Retinal pigment epithelial cell (primary cell): ENCODE measurements at regions not wholly inside any gene's neighbourhood (a gene's known extent, or its start where the extent isn't known, plus 50 kb on each side); places are given as distances from the start of the nearest gene placed in this dataset.
"Not testable (repeated sequence)": the region's sequence is repeated elsewhere in the genome, so short reads cannot be mapped to it uniquely, and the experiment has no call there.

ENCODE experiments used
- DNase-seq: peaks from one replicate; pipeline ENCODE4 v3.0.0-alpha.2; 2010; ENCODE audit warnings: low read depth
- H3K4me3 ChIP-seq: 2 replicates; pipeline ENCODE4 v1.5.1; 2011; ENCODE audit warnings: mild to moderate bottlenecking, low read length, control low read depth, moderate library complexity
- TF ChIP-seq, protein P1 (sequence below): conservative IDR thresholded peaks from 2 replicates; pipeline ENCODE4 v1.5.1; 2011; ENCODE audit warnings: low read depth, low read length, control low read depth, inconsistent platforms

DNA sequence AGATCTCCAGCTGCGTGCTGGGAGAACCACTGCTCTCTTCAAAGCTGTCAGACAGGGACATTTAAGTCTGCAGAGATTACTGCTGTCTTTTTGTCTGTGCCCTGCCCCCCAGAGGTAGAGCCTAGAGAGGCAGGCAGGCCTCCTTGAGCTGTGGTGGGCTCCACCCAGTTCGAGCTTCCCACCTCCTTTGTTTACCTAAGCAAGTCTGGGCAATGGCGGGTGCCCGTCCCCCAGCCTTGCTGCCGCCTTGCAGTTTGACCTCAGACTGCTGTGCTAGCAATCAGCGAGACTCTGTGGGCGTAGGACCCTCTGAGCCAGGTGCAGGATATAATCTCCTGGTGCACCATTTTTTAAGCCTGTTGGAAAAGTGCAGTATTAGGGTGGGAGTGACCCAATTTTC lies 128.6 kb downstream of the ACTR3 start:
- not testable (repeated sequence) for H3K4me3 ChIP-seq, DNase-seq

DNA sequence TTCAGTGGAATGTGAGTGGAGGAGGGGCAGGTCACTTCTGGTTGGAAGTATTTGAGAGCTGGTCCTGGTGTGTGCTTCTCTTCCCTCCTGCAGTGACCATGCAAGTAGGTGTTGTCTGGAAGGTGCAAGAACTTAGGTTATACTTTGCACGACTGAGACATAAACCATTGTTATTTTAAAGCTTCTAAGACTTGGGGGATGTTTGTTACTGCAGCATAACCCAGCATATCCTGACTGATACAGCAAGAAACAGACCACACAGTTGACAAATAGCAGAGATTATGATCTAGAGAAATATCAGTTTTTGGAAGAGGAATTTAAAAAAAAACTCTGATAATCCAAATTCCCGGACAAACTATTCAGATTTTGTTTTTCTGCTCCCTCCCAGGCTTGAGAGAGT lies 130.8 kb downstream of the ACTR3 start:
- no peak for DNase-seq
- TF ChIP-seq, protein P1, sequence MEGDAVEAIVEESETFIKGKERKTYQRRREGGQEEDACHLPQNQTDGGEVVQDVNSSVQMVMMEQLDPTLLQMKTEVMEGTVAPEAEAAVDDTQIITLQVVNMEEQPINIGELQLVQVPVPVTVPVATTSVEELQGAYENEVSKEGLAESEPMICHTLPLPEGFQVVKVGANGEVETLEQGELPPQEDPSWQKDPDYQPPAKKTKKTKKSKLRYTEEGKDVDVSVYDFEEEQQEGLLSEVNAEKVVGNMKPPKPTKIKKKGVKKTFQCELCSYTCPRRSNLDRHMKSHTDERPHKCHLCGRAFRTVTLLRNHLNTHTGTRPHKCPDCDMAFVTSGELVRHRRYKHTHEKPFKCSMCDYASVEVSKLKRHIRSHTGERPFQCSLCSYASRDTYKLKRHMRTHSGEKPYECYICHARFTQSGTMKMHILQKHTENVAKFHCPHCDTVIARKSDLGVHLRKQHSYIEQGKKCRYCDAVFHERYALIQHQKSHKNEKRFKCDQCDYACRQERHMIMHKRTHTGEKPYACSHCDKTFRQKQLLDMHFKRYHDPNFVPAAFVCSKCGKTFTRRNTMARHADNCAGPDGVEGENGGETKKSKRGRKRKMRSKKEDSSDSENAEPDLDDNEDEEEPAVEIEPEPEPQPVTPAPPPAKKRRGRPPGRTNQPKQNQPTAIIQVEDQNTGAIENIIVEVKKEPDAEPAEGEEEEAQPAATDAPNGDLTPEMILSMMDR = no peak
- no peak overlapping the region for H3K4me3 ChIP-seq

DNA sequence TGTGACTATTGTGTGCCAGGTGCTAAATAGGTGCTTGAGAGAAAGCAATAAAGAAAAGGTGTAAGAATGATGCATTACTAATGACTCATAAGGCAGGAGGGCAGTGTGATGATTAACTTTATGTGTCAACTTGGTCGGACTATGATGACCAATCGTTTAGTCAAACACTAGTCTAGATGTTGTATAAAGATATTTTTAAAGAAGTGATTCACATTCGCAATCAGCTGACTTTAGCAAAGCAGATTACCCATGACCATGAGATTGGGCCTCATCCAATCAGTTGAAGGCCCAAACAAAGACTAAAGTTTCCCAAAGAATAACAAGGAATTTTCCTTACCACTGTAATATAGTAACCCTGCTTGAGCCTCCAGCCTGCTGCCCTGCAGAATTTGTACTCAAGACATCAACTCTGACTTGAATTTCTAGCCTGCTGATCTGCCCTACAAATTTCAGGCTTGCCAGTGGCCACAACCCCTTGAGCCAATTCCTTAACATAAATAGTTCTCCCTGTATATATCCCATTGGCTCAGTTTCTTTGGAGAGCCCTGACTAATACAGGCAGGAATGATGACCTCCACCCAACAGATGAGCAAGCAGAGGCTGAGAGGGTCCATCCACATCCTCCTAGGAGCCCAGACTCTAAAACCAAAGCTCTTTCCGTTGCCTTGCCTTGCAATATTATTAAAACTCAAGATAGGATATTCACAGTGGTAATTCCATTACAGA lies 132.6 kb downstream of the ACTR3 start:
- DNase-seq = peak; percentile 50
- TF ChIP-seq, protein P1 = no peak
- no peak overlapping the region for H3K4me3 ChIP-seq

DNA sequence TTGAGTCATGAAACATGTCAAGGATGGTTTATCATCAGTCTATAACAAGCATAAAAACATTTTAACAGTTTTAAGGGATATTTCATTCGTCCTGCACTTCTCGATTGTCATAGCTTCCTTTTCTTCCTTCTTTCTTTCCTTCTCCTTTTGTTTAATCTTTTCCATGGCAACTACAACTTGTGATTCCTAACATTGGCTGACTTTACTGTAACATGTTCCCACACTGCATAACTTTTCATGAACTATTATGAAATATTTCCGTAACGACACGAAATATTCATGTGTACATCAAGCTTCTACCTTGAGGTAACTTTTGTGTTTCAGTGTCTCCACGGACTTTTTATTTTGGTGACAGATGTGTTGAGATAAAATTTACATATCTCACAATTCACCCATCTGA lies 134.4 kb downstream of the ACTR3 start:
- no peak for DNase-seq
- H3K4me3 ChIP-seq = no peak overlapping the region
- TF ChIP-seq, protein P1 = no peak

DNA sequence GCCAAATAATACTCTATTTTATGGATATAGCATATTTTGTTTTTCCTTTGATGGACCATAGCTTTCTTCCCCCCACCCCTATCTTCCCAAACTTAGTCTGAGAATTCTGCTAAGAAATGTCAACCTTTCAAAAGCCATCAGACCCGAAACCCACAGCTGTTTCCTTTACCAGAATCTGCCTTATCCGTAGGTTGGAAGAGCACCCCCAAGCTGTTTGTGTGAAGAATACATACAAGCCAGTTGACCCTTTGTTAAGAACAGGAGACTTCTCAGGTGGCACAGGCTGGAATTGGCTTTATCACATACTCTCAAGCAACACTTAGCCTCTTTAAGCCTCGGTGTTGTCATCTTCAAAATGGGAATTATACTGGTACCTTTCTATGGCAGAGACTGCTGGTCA lies 135.1 kb downstream of the ACTR3 start:
- DNase-seq = no peak
- TF ChIP-seq, protein P1 = no peak
- no peak overlapping the region for H3K4me3 ChIP-seq

DNA sequence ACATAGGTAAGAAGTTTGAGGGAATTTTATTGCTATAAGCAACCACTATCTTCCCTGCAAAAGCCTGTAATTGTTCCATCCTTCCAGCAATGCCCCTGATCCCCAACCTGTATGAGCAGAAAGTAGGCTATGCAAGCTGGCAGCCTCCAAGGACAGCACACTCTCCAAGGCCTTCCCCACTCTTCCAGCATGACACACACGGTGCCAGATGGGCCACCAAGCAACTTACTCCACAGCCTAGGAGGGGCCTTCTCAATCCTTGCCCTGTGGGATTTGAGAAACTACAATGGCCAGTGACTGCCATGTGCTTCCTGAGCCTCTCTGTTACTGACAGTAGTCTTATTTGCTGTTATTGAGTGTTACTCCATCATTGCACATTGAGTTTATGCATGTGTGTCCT lies 137.5 kb downstream of the ACTR3 start:
- H3K4me3 ChIP-seq = no peak overlapping the region
- TF ChIP-seq, protein P1 = no peak
- DNase-seq = no peak

DNA sequence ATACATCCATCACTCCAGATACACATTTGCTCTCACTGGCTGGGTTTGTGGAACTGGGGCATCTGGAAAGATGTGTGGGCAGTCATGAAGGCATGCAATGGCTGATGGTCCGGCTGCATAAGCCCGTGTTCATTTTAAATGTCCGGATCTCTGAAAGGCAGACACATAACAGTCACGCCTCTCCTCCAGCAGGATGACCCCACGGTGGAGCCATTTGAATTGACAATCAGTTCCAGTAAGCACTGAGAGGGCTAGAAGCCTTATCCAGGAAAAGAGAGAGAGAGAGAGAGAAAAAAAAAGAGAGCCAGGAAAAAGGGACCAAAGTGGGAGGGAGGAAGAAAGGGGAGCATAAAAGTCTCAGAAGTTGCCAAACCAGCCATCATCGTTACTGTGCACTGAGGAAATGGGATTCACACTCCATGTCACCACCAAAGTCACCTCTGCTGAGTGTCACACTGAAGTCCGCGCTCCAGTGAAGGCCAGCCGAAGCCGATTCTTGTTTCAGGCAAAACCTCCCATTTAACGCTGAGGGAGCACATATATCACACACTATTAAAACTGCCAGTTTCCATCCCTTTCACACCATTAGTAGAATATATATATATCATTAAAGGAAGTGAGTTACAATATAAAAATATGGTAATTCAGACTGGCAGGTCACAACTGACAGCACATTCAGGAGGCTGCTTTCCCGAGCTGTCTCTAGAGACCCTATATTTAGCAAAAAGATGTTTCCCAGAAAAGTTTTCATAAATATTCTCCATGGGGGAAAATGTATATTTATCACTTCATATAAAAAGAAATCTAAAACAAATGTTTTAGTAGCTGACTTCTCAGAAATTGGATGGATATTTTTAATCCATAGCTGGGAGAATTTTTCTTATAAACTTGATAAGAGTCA lies 142.0 kb downstream of the ACTR3 start:
- H3K4me3 ChIP-seq = no peak overlapping the region
- DNase-seq = no peak
- TF ChIP-seq, protein P1 = no peak
